Gastroesophageal sphincter (tissue), 3 donors: ENCODE measurements at regions not wholly inside any gene's neighbourhood (a gene's known extent, or its start where the extent isn't known, plus 50 kb on each side); places are given as distances from the start of the nearest gene placed in this dataset.

Experiments used
- EP300 ChIP-seq: sonication (generic); formaldehyde crosslinking; IDR thresholded peaks from one replicate; pipeline ENCODE4 v1.6.1; 2017; ENCODE audit warnings: antibody characterized with exemption, mild to moderate bottlenecking
- TF ChIP-seq, protein P1 (sequence below), 4 experiments: fragments of 200-600 bp in 2 of 4; fragments of 450-650 bp in 2 of 4; sonication (generic) in 1 of 4; IDR thresholded peaks; one replicate each; pipeline ENCODE4 v1.5.1; 2017 to 2019; ENCODE audit warnings: antibody characterized with exemption in 4 of 4, mild to moderate bottlenecking in 2 of 4, moderate library complexity in 2 of 4

DNA sequence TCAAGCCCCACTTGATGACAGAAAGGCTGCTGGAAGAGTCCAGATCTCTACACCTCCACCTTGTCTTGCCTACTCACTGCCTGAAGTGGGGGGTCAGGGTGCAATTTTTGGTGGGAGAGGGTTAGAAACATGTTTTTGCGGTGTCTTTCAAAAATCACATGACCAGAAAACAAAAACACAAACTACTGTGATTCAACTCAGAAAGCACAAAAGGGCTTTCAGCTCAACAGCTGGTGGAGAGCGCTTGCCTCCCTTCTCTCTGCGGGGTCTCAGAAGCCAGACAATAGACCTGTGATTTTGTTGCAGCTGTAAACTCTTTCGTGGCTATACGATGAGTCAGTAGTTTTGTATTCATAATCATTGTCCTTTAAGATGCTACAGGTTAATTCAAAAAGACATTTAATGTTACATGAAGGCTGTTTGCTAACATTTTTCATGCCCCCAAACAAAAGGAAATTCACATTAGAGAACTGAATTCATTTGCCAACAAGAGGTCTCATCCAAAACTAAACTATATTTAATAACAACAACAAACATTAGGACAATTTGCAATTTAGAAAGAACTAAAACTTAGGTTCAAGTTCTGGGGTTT is 172.6 kb upstream of the RAI14 start:
- TF ChIP-seq, protein P1, sequence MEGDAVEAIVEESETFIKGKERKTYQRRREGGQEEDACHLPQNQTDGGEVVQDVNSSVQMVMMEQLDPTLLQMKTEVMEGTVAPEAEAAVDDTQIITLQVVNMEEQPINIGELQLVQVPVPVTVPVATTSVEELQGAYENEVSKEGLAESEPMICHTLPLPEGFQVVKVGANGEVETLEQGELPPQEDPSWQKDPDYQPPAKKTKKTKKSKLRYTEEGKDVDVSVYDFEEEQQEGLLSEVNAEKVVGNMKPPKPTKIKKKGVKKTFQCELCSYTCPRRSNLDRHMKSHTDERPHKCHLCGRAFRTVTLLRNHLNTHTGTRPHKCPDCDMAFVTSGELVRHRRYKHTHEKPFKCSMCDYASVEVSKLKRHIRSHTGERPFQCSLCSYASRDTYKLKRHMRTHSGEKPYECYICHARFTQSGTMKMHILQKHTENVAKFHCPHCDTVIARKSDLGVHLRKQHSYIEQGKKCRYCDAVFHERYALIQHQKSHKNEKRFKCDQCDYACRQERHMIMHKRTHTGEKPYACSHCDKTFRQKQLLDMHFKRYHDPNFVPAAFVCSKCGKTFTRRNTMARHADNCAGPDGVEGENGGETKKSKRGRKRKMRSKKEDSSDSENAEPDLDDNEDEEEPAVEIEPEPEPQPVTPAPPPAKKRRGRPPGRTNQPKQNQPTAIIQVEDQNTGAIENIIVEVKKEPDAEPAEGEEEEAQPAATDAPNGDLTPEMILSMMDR (IDR thresholded peaks at IDR 0.05): no peak
- TF ChIP-seq EP300: no peak
